Mesenchymal stem cell (in vitro differentiated cells and primary cell): ENCODE measurements at regions not wholly inside any gene's neighbourhood (a gene's known extent, or its start where the extent isn't known, plus 50 kb on each side); places are given as distances from the start of the nearest gene placed in this dataset.
"Not testable (repeated sequence)": the region's sequence is repeated elsewhere in the genome, so short reads cannot be mapped to it uniquely, and the experiment has no call there.

Experiments
- DNase-seq: peaks from one replicate; pipeline ENCODE4 v3.0.0-alpha.2; 2013
- H2AFZ ChIP-seq: one replicate; pipeline ENCODE4 v1.6.1; 2013; ENCODE audit warnings: low read depth, mild to moderate bottlenecking, control low read depth, inconsistent platforms, low read length, moderate library complexity
- H2AK5ac ChIP-seq: 2 replicates; pipeline ENCODE4 v1.6.1; 2013; ENCODE audit warnings: low read length, moderate library complexity, mild to moderate bottlenecking, inconsistent platforms; ENCODE audit not compliant: severe bottlenecking
- H2BK120ac ChIP-seq: one replicate; pipeline ENCODE4 v1.6.1; 2013; ENCODE audit warnings: low read depth, mild to moderate bottlenecking, inconsistent platforms, low read length, moderate library complexity
- H2BK12ac ChIP-seq, 2 experiments: one replicate each; pipeline ENCODE4 v1.6.1; 2013; ENCODE audit warnings: inconsistent platforms in 2 of 2, low read length in 2 of 2, mild to moderate bottlenecking in 2 of 2, moderate library complexity in 2 of 2, control low read depth in 1 of 2
- H2BK15ac ChIP-seq: one replicate; pipeline ENCODE4 v1.6.1; 2013; ENCODE audit warnings: mild to moderate bottlenecking, low read depth, inconsistent platforms; ENCODE audit not compliant: poor library complexity, severe bottlenecking
- H2BK5ac ChIP-seq: 2 replicates; pipeline ENCODE4 v1.6.1; 2013; ENCODE audit warnings: low read depth, mild to moderate bottlenecking, low read length, control low read depth, inconsistent platforms; ENCODE audit not compliant: poor library complexity, severe bottlenecking
- H3K14ac ChIP-seq, 2 experiments: one replicate each; pipeline ENCODE4 v1.6.1; 2013; ENCODE audit warnings: inconsistent platforms in 2 of 2, low read length in 2 of 2, control low read depth in 1 of 2, mild to moderate bottlenecking in 1 of 2, moderate library complexity in 1 of 2
- H3K18ac ChIP-seq, 2 experiments: one replicate each; pipeline ENCODE4 v1.6.1; 2013; ENCODE audit warnings: inconsistent platforms in 2 of 2, low read length in 2 of 2, control low read depth in 1 of 2, low read depth in 1 of 2, mild to moderate bottlenecking in 1 of 2
- H3K23ac ChIP-seq, 2 experiments: one replicate each; pipeline ENCODE4 v1.6.1; 2013; ENCODE audit warnings: inconsistent platforms in 2 of 2, low read length in 2 of 2, mild to moderate bottlenecking in 2 of 2, moderate library complexity in 2 of 2, control low read depth in 1 of 2
- H3K27ac ChIP-seq: 2 replicates; pipeline ENCODE4 v1.5.1; 2013; ENCODE audit warnings: mild to moderate bottlenecking, moderate library complexity, low read length, control low read depth, inconsistent platforms; ENCODE audit not compliant: poor library complexity, severe bottlenecking
- H3K27me3 ChIP-seq, 2 experiments: 2 replicates each; pipeline versions ENCODE4 v1.6.1 to v1.7.0; 2013; ENCODE audit warnings: low read length in 2 of 2, mild to moderate bottlenecking in 2 of 2, moderate library complexity in 2 of 2, control low read depth in 1 of 2, inconsistent platforms in 1 of 2; ENCODE audit not compliant: control insufficient read depth in 1 of 2, insufficient read depth in 1 of 2
- H3K36me3 ChIP-seq, 2 experiments: 2 replicates each; pipeline versions ENCODE4 v1.6.1 to v1.7.0; 2013; ENCODE audit warnings: low read length in 2 of 2, control low read depth in 1 of 2, inconsistent platforms in 1 of 2, low read depth in 1 of 2, mild to moderate bottlenecking in 1 of 2; ENCODE audit not compliant: insufficient read depth in 2 of 2, control insufficient read depth in 1 of 2
- H3K4ac ChIP-seq, 2 experiments: one replicate each; pipeline ENCODE4 v1.6.1; 2013; ENCODE audit warnings: inconsistent platforms in 2 of 2, low read length in 2 of 2, mild to moderate bottlenecking in 2 of 2, moderate library complexity in 2 of 2, control low read depth in 1 of 2, low read depth in 1 of 2
- H3K4me1 ChIP-seq: 2 replicates; pipeline ENCODE4 v1.6.1; 2013; ENCODE audit warnings: low read depth, low read length, control low read depth; ENCODE audit not compliant: control insufficient read depth, insufficient read depth
- H3K4me2 ChIP-seq: 2 replicates; pipeline ENCODE4 v1.6.1; 2013; ENCODE audit warnings: low read length, mild to moderate bottlenecking, inconsistent platforms; ENCODE audit not compliant: poor library complexity, severe bottlenecking
- H3K4me3 ChIP-seq, 2 experiments: 2 replicates each; pipeline versions ENCODE4 v1.5.1 to v1.7.0; 2013; ENCODE audit warnings: low read length in 2 of 2, mild to moderate bottlenecking in 2 of 2, control low read depth in 1 of 2, low read depth in 1 of 2; ENCODE audit not compliant: insufficient read depth in 1 of 2
- H3K79me1 ChIP-seq: replicated peaks from 2 replicates; pipeline ENCODE4 v1.6.1; 2013; ENCODE audit warnings: mild to moderate bottlenecking, control low read depth, low read length, inconsistent platforms; ENCODE audit not compliant: poor library complexity, severe bottlenecking
- H3K9ac ChIP-seq: 2 replicates; pipeline ENCODE4 v1.7.0; 2013; ENCODE audit warnings: mild to moderate bottlenecking, low read length, moderate library complexity
- H3K9me3 ChIP-seq: 2 replicates; pipeline ENCODE4 v1.7.0; 2013; ENCODE audit warnings: mild to moderate bottlenecking, low read length; ENCODE audit not compliant: control insufficient read depth
- H4K8ac ChIP-seq: one replicate; pipeline ENCODE4 v1.6.1; 2013; ENCODE audit warnings: inconsistent platforms, mild to moderate bottlenecking, low read length, moderate library complexity
- H4K91ac ChIP-seq: one replicate; pipeline ENCODE4 v1.6.1; 2013; ENCODE audit warnings: mild to moderate bottlenecking, low read length, inconsistent platforms
- WGBS: methylation state at CpG from one replicate; pipeline ENCODE4 v1.1.7; 2013; ENCODE audit warnings: mixed read lengths; 5-methylcytosine and 5-hydroxymethylcytosine counted together

- not testable (repeated sequence) for H2AFZ ChIP-seq
Observed at GRCh38 chr10:29725927-29726326, 91.2 kb upstream of the SVIL start.

GRCh38 chr10:29725133-29725720, 90.5 kb upstream of the SVIL start:
- 22% methylated on average over 6 of the region's 6 CpGs for WGBS
- peak overlapping the region in 1 of 2 experiments; percentile 4 for H3K4ac ChIP-seq

More at GRCh38 chr10:29725927-29726326, 91.2 kb upstream of the SVIL start:
- 88% methylated on average over 1 of the region's 1 CpG for WGBS
- not testable (repeated sequence) for H3K79me1 ChIP-seq, H2BK15ac ChIP-seq, H3K4me2 ChIP-seq, H3K27ac ChIP-seq, H4K8ac ChIP-seq, H3K27me3 ChIP-seq, H3K9me3 ChIP-seq, H2AK5ac ChIP-seq, H2BK5ac ChIP-seq, H2BK12ac ChIP-seq, H3K23ac ChIP-seq, H3K9ac ChIP-seq, DNase-seq, H3K14ac ChIP-seq, H3K4ac ChIP-seq, H3K4me3 ChIP-seq, H4K91ac ChIP-seq
- Histone ChIP-seq H3K4me1 (peaks cover 14% of the 10 kb centered on the region), H3K18ac (peak overlapping the region in 1 of 2 experiments; percentile 98), H3K36me3 (peaks cover 7 to 16% of the 10 kb centered on the region in 2 experiments), H2BK120ac (peak overlapping the region; percentile 73)

GRCh38 chr10:29723726-29724125, 89.0 kb upstream of the SVIL start:
- no peak overlapping the region for H2AFZ ChIP-seq
- H3K4me1 ChIP-seq: peaks cover 12% of the 10 kb centered on the region
- H2BK15ac ChIP-seq: no peak overlapping the region
- no peaks in the 10 kb centered on the region for H3K79me1 ChIP-seq
- no peak overlapping the region for H3K14ac ChIP-seq
- no peak overlapping the region for H3K27ac ChIP-seq
- H4K8ac ChIP-seq: no peak overlapping the region
- H4K91ac ChIP-seq: no peak overlapping the region
- no peaks in the 10 kb centered on the region for H3K27me3 ChIP-seq
- WGBS: 100% methylated on average over 2 of the region's 2 CpGs
- no peak overlapping the region for H2AK5ac ChIP-seq
- no peak overlapping the region for H2BK120ac ChIP-seq
- H3K9ac ChIP-seq: no peak overlapping the region
- DNase-seq: no peak
- H3K18ac ChIP-seq: no peak overlapping the region
- peaks cover 26% of the 10 kb centered on the region for H3K9me3 ChIP-seq
- no peak overlapping the region for H2BK12ac ChIP-seq
- no peak overlapping the region for H3K4me3 ChIP-seq
- H3K4ac ChIP-seq: no peak overlapping the region
- no peak overlapping the region for H3K23ac ChIP-seq
- no peak overlapping the region for H2BK5ac ChIP-seq
- H3K36me3 ChIP-seq: peaks cover 0 to 13% of the 10 kb centered on the region in 2 experiments
- H3K4me2 ChIP-seq: no peak overlapping the region

More at GRCh38 chr10:29725133-29725720, 90.5 kb upstream of the SVIL start:
- DNase-seq: peak; percentile 76
- H4K8ac ChIP-seq: peak overlapping the region; percentile 1
- H2BK15ac ChIP-seq: peak overlapping the region; percentile 1
- H3K9ac ChIP-seq: peak overlapping the region; percentile 6
- peak overlapping the region in 1 of 2 experiments; percentile 98 for H3K18ac ChIP-seq
- H3K9me3 ChIP-seq: peaks cover 13% of the 10 kb centered on the region
- H3K36me3 ChIP-seq: peaks cover 7 to 19% of the 10 kb centered on the region in 2 experiments
- no peak overlapping the region for H3K23ac ChIP-seq
- no peak overlapping the region for H3K27ac ChIP-seq
- no peak overlapping the region for H3K4me2 ChIP-seq
- no peak overlapping the region for H3K4me3 ChIP-seq
- H2BK5ac ChIP-seq: no peak overlapping the region
- no peak overlapping the region for H2AFZ ChIP-seq
- peak overlapping the region; percentile 39 for H2AK5ac ChIP-seq
- H3K4me1 ChIP-seq: peaks cover 14% of the 10 kb centered on the region
- no peak overlapping the region for H2BK12ac ChIP-seq
- H3K14ac ChIP-seq: no peak overlapping the region
- H3K27me3 ChIP-seq: no peaks in the 10 kb centered on the region
- H2BK120ac ChIP-seq: peak overlapping the region; percentile 19
- H4K91ac ChIP-seq: peak overlapping the region; percentile 83
- H3K79me1 ChIP-seq: no peaks in the 10 kb centered on the region

- DNase-seq: no peak
- H2AFZ ChIP-seq: no peak overlapping the region
- H2BK120ac ChIP-seq: no peak overlapping the region
- H3K9me3 ChIP-seq: peaks cover 26% of the 10 kb centered on the region
- no peaks in the 10 kb centered on the region for H3K79me1 ChIP-seq
- H3K27me3 ChIP-seq: no peaks in the 10 kb centered on the region
- H3K14ac ChIP-seq: no peak overlapping the region
- WGBS: 92% methylated on average over 3 of the region's 4 CpGs
- H2AK5ac ChIP-seq: no peak overlapping the region
- no peak overlapping the region for H2BK15ac ChIP-seq
- peaks cover 0 to 11% of the 10 kb centered on the region in 2 experiments for H3K36me3 ChIP-seq
- no peak overlapping the region for H3K23ac ChIP-seq
- no peak overlapping the region for H4K8ac ChIP-seq
- H4K91ac ChIP-seq: no peak overlapping the region
- H3K4me2 ChIP-seq: no peak overlapping the region
- H3K4ac ChIP-seq: no peak overlapping the region
- H3K4me1 ChIP-seq: peaks cover 10% of the 10 kb centered on the region
- no peak overlapping the region for H3K9ac ChIP-seq
- H2BK12ac ChIP-seq: no peak overlapping the region
- no peak overlapping the region for H3K27ac ChIP-seq
- H3K18ac ChIP-seq: no peak overlapping the region
- H3K4me3 ChIP-seq: no peak overlapping the region
- no peak overlapping the region for H2BK5ac ChIP-seq
Observed at GRCh38 chr10:29722777-29723176, 88.0 kb upstream of the SVIL start.
